Mesenchymal stem cell (in vitro differentiated cells and primary cell): ENCODE measurements at regions not wholly inside any gene's neighbourhood (a gene's known extent, or its start where the extent isn't known, plus 50 kb on each side); places are given as distances from the start of the nearest gene placed in this dataset.

Experiments used
- DNase-seq: peaks from one replicate; pipeline ENCODE4 v3.0.0-alpha.2; 2013
- H2AFZ ChIP-seq: one replicate; pipeline ENCODE4 v1.6.1; 2013; ENCODE audit warnings: low read depth, mild to moderate bottlenecking, control low read depth, inconsistent platforms, low read length, moderate library complexity
- H2AK5ac ChIP-seq: 2 replicates; pipeline ENCODE4 v1.6.1; 2013; ENCODE audit warnings: low read length, moderate library complexity, mild to moderate bottlenecking, inconsistent platforms; ENCODE audit not compliant: severe bottlenecking
- H2BK120ac ChIP-seq: one replicate; pipeline ENCODE4 v1.6.1; 2013; ENCODE audit warnings: low read depth, mild to moderate bottlenecking, inconsistent platforms, low read length, moderate library complexity
- H2BK12ac ChIP-seq, 2 experiments: one replicate each; pipeline ENCODE4 v1.6.1; 2013; ENCODE audit warnings: inconsistent platforms in 2 of 2, low read length in 2 of 2, mild to moderate bottlenecking in 2 of 2, moderate library complexity in 2 of 2, control low read depth in 1 of 2
- H2BK15ac ChIP-seq: one replicate; pipeline ENCODE4 v1.6.1; 2013; ENCODE audit warnings: mild to moderate bottlenecking, low read depth, inconsistent platforms; ENCODE audit not compliant: poor library complexity, severe bottlenecking
- H2BK5ac ChIP-seq: 2 replicates; pipeline ENCODE4 v1.6.1; 2013; ENCODE audit warnings: low read depth, mild to moderate bottlenecking, low read length, control low read depth, inconsistent platforms; ENCODE audit not compliant: poor library complexity, severe bottlenecking
- H3K14ac ChIP-seq, 2 experiments: one replicate each; pipeline ENCODE4 v1.6.1; 2013; ENCODE audit warnings: inconsistent platforms in 2 of 2, low read length in 2 of 2, control low read depth in 1 of 2, mild to moderate bottlenecking in 1 of 2, moderate library complexity in 1 of 2
- H3K18ac ChIP-seq, 2 experiments: one replicate each; pipeline ENCODE4 v1.6.1; 2013; ENCODE audit warnings: inconsistent platforms in 2 of 2, low read length in 2 of 2, control low read depth in 1 of 2, low read depth in 1 of 2, mild to moderate bottlenecking in 1 of 2
- H3K23ac ChIP-seq, 2 experiments: one replicate each; pipeline ENCODE4 v1.6.1; 2013; ENCODE audit warnings: inconsistent platforms in 2 of 2, low read length in 2 of 2, mild to moderate bottlenecking in 2 of 2, moderate library complexity in 2 of 2, control low read depth in 1 of 2
- H3K27ac ChIP-seq: 2 replicates; pipeline ENCODE4 v1.5.1; 2013; ENCODE audit warnings: mild to moderate bottlenecking, moderate library complexity, low read length, control low read depth, inconsistent platforms; ENCODE audit not compliant: poor library complexity, severe bottlenecking
- H3K27me3 ChIP-seq, 2 experiments: 2 replicates each; pipeline versions ENCODE4 v1.6.1 to v1.7.0; 2013; ENCODE audit warnings: low read length in 2 of 2, mild to moderate bottlenecking in 2 of 2, moderate library complexity in 2 of 2, control low read depth in 1 of 2, inconsistent platforms in 1 of 2; ENCODE audit not compliant: control insufficient read depth in 1 of 2, insufficient read depth in 1 of 2
- H3K36me3 ChIP-seq, 2 experiments: 2 replicates each; pipeline versions ENCODE4 v1.6.1 to v1.7.0; 2013; ENCODE audit warnings: low read length in 2 of 2, control low read depth in 1 of 2, inconsistent platforms in 1 of 2, low read depth in 1 of 2, mild to moderate bottlenecking in 1 of 2; ENCODE audit not compliant: insufficient read depth in 2 of 2, control insufficient read depth in 1 of 2
- H3K4ac ChIP-seq, 2 experiments: one replicate each; pipeline ENCODE4 v1.6.1; 2013; ENCODE audit warnings: inconsistent platforms in 2 of 2, low read length in 2 of 2, mild to moderate bottlenecking in 2 of 2, moderate library complexity in 2 of 2, control low read depth in 1 of 2, low read depth in 1 of 2
- H3K4me1 ChIP-seq: 2 replicates; pipeline ENCODE4 v1.6.1; 2013; ENCODE audit warnings: low read depth, low read length, control low read depth; ENCODE audit not compliant: control insufficient read depth, insufficient read depth
- H3K4me2 ChIP-seq: 2 replicates; pipeline ENCODE4 v1.6.1; 2013; ENCODE audit warnings: low read length, mild to moderate bottlenecking, inconsistent platforms; ENCODE audit not compliant: poor library complexity, severe bottlenecking
- H3K4me3 ChIP-seq, 2 experiments: 2 replicates each; pipeline versions ENCODE4 v1.5.1 to v1.7.0; 2013; ENCODE audit warnings: low read length in 2 of 2, mild to moderate bottlenecking in 2 of 2, control low read depth in 1 of 2, low read depth in 1 of 2; ENCODE audit not compliant: insufficient read depth in 1 of 2
- H3K79me1 ChIP-seq: replicated peaks from 2 replicates; pipeline ENCODE4 v1.6.1; 2013; ENCODE audit warnings: mild to moderate bottlenecking, control low read depth, low read length, inconsistent platforms; ENCODE audit not compliant: poor library complexity, severe bottlenecking
- H3K9ac ChIP-seq: 2 replicates; pipeline ENCODE4 v1.7.0; 2013; ENCODE audit warnings: mild to moderate bottlenecking, low read length, moderate library complexity
- H3K9me3 ChIP-seq: 2 replicates; pipeline ENCODE4 v1.7.0; 2013; ENCODE audit warnings: mild to moderate bottlenecking, low read length; ENCODE audit not compliant: control insufficient read depth
- H4K8ac ChIP-seq: one replicate; pipeline ENCODE4 v1.6.1; 2013; ENCODE audit warnings: inconsistent platforms, mild to moderate bottlenecking, low read length, moderate library complexity
- H4K91ac ChIP-seq: one replicate; pipeline ENCODE4 v1.6.1; 2013; ENCODE audit warnings: mild to moderate bottlenecking, low read length, inconsistent platforms
- whole genome bisulfite sequencing: methylation state at CpG from one replicate; pipeline ENCODE4 v1.1.7; 2013; ENCODE audit warnings: mixed read lengths; 5-methylcytosine and 5-hydroxymethylcytosine counted together

- Histone ChIP-seq H3K36me3 (no peaks in the 10 kb centered on the region), H3K4me2 (no peak overlapping the region), H2AFZ (no peak overlapping the region), H3K23ac (no peak overlapping the region), H3K18ac (no peak overlapping the region), H3K14ac (no peak overlapping the region), H2AK5ac (no peak overlapping the region), H4K8ac (no peak overlapping the region), H3K9ac (no peak overlapping the region), H2BK120ac (no peak overlapping the region), H3K27ac (no peak overlapping the region), H3K4ac (no peak overlapping the region), H2BK15ac (no peak overlapping the region), H4K91ac (no peak overlapping the region), H3K9me3 (no peaks in the 10 kb centered on the region), H2BK12ac (no peak overlapping the region), H3K4me1 (no peaks in the 10 kb centered on the region), H2BK5ac (no peak overlapping the region), H3K27me3 (no peaks in the 10 kb centered on the region), H3K4me3 (no peak overlapping the region), H3K79me1 (no peaks in the 10 kb centered on the region)
- DNase-seq: no peak
- WGBS: 87% methylated on average over 5 of the region's 6 CpGs
Observed at GRCh38 chr16:18003033-18003432, 333.5 kb downstream of the NPIPA8 start.

- Histone ChIP-seq H2BK12ac (no peak overlapping the region), H3K27me3 (peaks cover 0 to 3% of the 10 kb centered on the region in 2 experiments), H3K4me2 (no peak overlapping the region), H2BK5ac (no peak overlapping the region), H3K9me3 (no peaks in the 10 kb centered on the region), H3K4me3 (no peak overlapping the region), H3K79me1 (no peaks in the 10 kb centered on the region), H3K4me1 (no peaks in the 10 kb centered on the region), H2AK5ac (no peak overlapping the region), H4K91ac (no peak overlapping the region), H3K36me3 (no peaks in the 10 kb centered on the region), H3K9ac (no peak overlapping the region), H4K8ac (no peak overlapping the region), H2BK120ac (no peak overlapping the region), H3K27ac (no peak overlapping the region), H3K18ac (no peak overlapping the region), H3K4ac (no peak overlapping the region), H3K23ac (no peak overlapping the region), H2BK15ac (no peak overlapping the region), H2AFZ (no peak overlapping the region), H3K14ac (no peak overlapping the region)
- 54% methylated on average over 6 of the region's 6 CpGs for WGBS
- no peak for DNase-seq
Observed at GRCh38 chr16:17998996-17999395, 337.5 kb downstream of the NPIPA8 start.

GRCh38 chr16:17998550-17998949 lies 338.0 kb downstream of the NPIPA8 start:
- no peak overlapping the region for H2BK120ac ChIP-seq
- H3K23ac ChIP-seq: no peak overlapping the region
- no peak for DNase-seq
- no peaks in the 10 kb centered on the region for H3K4me1 ChIP-seq
- no peak overlapping the region for H3K4me3 ChIP-seq
- H2BK12ac ChIP-seq: no peak overlapping the region
- no peak overlapping the region for H2BK5ac ChIP-seq
- no peak overlapping the region for H3K14ac ChIP-seq
- H3K4me2 ChIP-seq: no peak overlapping the region
- no peaks in the 10 kb centered on the region for H3K36me3 ChIP-seq
- H3K9ac ChIP-seq: no peak overlapping the region
- no peak overlapping the region for H3K27ac ChIP-seq
- H2AK5ac ChIP-seq: no peak overlapping the region
- no peaks in the 10 kb centered on the region for H3K9me3 ChIP-seq
- no peak overlapping the region for H3K4ac ChIP-seq
- H3K27me3 ChIP-seq: peaks cover 0 to 5% of the 10 kb centered on the region in 2 experiments
- no peaks in the 10 kb centered on the region for H3K79me1 ChIP-seq
- no peak overlapping the region for H2AFZ ChIP-seq
- no peak overlapping the region for H4K8ac ChIP-seq
- H2BK15ac ChIP-seq: no peak overlapping the region
- H4K91ac ChIP-seq: no peak overlapping the region
- WGBS: 100% methylated on average over 1 of the region's 1 CpG
- no peak overlapping the region for H3K18ac ChIP-seq

GRCh38 chr16:17994027-17994426 lies 342.5 kb downstream of the NPIPA8 start:
- Histone ChIP-seq H3K4ac (no peak overlapping the region), H3K4me3 (no peak overlapping the region), H2AK5ac (no peak overlapping the region), H3K23ac (no peak overlapping the region), H3K14ac (no peak overlapping the region), H4K8ac (no peak overlapping the region), H3K4me1 (no peaks in the 10 kb centered on the region), H3K27ac (no peak overlapping the region), H3K9me3 (no peaks in the 10 kb centered on the region), H3K79me1 (no peaks in the 10 kb centered on the region), H2BK12ac (no peak overlapping the region), H4K91ac (no peak overlapping the region), H2BK120ac (no peak overlapping the region), H3K9ac (no peak overlapping the region), H3K18ac (no peak overlapping the region), H2BK15ac (no peak overlapping the region), H2AFZ (no peak overlapping the region), H3K36me3 (no peaks in the 10 kb centered on the region), H3K4me2 (no peak overlapping the region), H3K27me3 (peaks cover 0 to 5% of the 10 kb centered on the region in 2 experiments), H2BK5ac (no peak overlapping the region)
- WGBS: 75% methylated on average over 3 of the region's 5 CpGs
- DNase-seq: no peak
